GM23338 (cell line): ENCODE measurements at regions not wholly inside any gene's neighbourhood (a gene's known extent, or its start where the extent isn't known, plus 50 kb on each side); places are given as distances from the start of the nearest gene placed in this dataset.

Source experiments
- ETS1 ChIP-seq: IDR thresholded peaks from 2 replicates; pipeline ENCODE4 v1.6.1; 2016; ENCODE audit warnings: antibody characterized with exemption
- JUNB ChIP-seq: IDR thresholded peaks from one replicate; pipeline ENCODE4 v1.6.1; 2016; ENCODE audit warnings: antibody characterized with exemption; ENCODE audit not compliant: unreplicated experiment
- POLR2AphosphoS5 ChIP-seq: IDR thresholded peaks from 2 replicates; pipeline ENCODE4 v1.6.1; 2016; ENCODE audit warnings: antibody characterized with exemption, low read depth
- REST ChIP-seq: IDR thresholded peaks from one replicate; pipeline ENCODE4 v1.6.1; 2018; ENCODE audit warnings: antibody characterized with exemption; ENCODE audit not compliant: unreplicated experiment
- STAT1 ChIP-seq: IDR thresholded peaks from one replicate; pipeline ENCODE4 v1.6.1; 2016; ENCODE audit warnings: antibody characterized with exemption; ENCODE audit not compliant: unreplicated experiment
- ZNF462 ChIP-seq: fragments of 250-450 bp; sonication (Bioruptor Pico); IDR thresholded peaks from 2 replicates; pipeline ENCODE4 v1.5.0; 2020; ENCODE audit warnings: mild to moderate bottlenecking, moderate library complexity

GRCh38 chr1:148374101-148374500 lies 109.0 kb downstream of the PPIAL4G start (continued):
- TF ChIP-seq ZNF462 (CRISPR knock-in tag) (no peak), STAT1 (no peak), JUNB (no peak), REST (no peak), ETS1 (no peak), POLR2AphosphoS5 (no peak)
